ENCODE measurements at regions not wholly inside any gene's neighbourhood (a gene's known extent, or its start where the extent isn't known, plus 50 kb on each side); places are given as distances from the start of the nearest gene placed in this dataset.
A peak's percentile ranks its signal among the peaks of the same experiment; 100 is the strongest.
"Not testable (repeated sequence)": the region's sequence is repeated elsewhere in the genome, so short reads cannot be mapped to it uniquely, and the experiment has no call there.

DNA sequence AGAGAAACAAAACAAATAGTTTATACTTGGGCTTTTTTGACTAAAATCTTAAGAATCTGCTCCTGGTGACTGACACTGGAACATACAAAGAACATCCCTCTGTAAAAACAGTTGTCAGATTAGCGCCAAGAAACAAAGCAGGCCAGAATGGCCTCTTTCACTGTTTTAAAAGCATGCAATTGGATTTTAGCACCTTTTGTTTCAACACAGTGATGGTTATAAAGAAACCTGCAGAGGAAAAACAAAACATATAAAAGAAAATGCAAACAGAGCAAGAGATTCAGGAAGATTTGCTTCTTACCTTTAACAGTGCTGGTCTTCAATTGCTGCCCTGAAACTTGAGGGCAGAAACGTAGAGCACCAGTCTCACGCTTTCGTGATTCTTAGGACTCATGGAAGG is 652.2 kb upstream of the KCND2 start:
- TF ChIP-seq, protein P1, sequence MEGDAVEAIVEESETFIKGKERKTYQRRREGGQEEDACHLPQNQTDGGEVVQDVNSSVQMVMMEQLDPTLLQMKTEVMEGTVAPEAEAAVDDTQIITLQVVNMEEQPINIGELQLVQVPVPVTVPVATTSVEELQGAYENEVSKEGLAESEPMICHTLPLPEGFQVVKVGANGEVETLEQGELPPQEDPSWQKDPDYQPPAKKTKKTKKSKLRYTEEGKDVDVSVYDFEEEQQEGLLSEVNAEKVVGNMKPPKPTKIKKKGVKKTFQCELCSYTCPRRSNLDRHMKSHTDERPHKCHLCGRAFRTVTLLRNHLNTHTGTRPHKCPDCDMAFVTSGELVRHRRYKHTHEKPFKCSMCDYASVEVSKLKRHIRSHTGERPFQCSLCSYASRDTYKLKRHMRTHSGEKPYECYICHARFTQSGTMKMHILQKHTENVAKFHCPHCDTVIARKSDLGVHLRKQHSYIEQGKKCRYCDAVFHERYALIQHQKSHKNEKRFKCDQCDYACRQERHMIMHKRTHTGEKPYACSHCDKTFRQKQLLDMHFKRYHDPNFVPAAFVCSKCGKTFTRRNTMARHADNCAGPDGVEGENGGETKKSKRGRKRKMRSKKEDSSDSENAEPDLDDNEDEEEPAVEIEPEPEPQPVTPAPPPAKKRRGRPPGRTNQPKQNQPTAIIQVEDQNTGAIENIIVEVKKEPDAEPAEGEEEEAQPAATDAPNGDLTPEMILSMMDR (conservative IDR thresholded peaks at IDR 0.05) = no peak
- H3K9me3 ChIP-seq (ENCODE audit: control insufficient read depth, low read length) = no peaks in the 10 kb centered on the region
- no peaks in the 10 kb centered on the region for H3K4me1 ChIP-seq (ENCODE audit: control insufficient read depth, insufficient read depth, low read length)
- Mint-ChIP-seq H3K9me3 (no peaks in the 10 kb centered on the region), H3K27ac (no peak overlapping the region), H3K4me1 (peaks cover 11% of the 10 kb centered on the region), H3K27me3 (ENCODE audit: insufficient read depth) (peaks cover 5% of the 10 kb centered on the region), H3K36me3 (ENCODE audit: low read depth) (no peaks in the 10 kb centered on the region), H3K4me3 (no peak overlapping the region)
- no peaks in the 10 kb centered on the region for H3K36me3 ChIP-seq (ENCODE audit: control insufficient read depth, insufficient read depth, low read length)
- WGBS, 2 experiments (ENCODE audit: insufficient coverage in 1 of 2, insufficient read length in 1 of 2) = 50 to 54% methylated on average over 4 of the region's 4 CpGs
- no peaks in the 10 kb centered on the region for H3K27me3 ChIP-seq (ENCODE audit: control insufficient read depth, insufficient read depth, low read length, poor library complexity, severe bottlenecking)
- DNase-seq = no peak
- no peak overlapping the region for H3K9ac ChIP-seq (ENCODE audit: extremely low read depth, low read length, poor library complexity, severe bottlenecking)
- no peak overlapping the region for H3K27ac ChIP-seq (ENCODE audit: low read depth, low read length)
- H3K4me3 ChIP-seq (ENCODE audit: low read length) = peak overlapping the region; percentile 6

DNA sequence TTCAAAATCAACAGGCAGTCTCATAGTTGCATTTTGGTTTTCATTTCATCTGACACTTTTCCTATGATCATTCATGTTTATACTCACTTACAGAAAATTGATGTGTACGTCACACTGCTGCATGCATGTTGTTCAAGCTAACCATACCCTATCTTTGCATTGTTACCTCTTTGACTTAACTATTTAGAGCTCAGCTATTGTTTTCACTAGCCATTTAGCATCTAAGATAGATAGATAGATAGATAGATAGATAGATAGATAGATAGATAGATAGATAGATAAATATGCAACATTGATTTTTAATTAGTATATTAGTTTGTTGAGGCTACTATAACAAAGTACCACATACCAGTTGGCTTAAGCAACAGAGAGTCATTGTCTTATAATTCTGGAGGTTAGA is 649.5 kb upstream of the KCND2 start:
- no peak overlapping the region for H3K9ac ChIP-seq (ENCODE audit: extremely low read depth, low read length, poor library complexity, severe bottlenecking)

DNA sequence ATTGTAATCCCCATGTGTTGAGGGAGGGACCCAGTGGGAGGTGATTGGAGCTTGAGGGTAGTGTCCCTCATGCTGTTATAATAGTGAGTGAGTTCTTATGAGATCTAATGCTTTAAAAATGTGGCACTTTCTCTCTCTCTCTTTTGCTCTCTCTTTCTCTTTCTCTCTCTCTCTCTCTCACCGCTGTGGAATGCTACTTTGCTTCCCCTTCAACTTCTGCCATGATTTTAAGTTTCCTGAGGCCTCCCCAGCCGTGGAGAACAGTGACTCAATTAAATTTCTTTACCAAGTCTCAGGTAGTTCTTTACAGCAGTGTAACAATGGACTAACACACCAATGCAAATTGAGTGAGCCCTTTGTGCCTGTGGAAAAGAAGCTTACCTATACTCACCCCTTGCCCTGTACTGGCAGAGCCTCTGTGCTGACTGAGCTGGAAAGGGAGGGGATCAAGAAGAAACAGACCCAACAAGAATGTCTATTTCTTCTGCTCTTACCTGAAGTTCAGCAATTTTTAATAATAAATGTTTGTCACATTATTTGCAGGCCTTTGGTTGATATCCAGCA is 642.5 kb upstream of the KCND2 start:
- no peak for DNase-seq
- no peak overlapping the region for H3K4me3 ChIP-seq (ENCODE audit: low read length)
- Mint-ChIP-seq H3K9me3 (peaks cover 1% of the 10 kb centered on the region), H3K4me3 (no peak overlapping the region), H3K27me3 (ENCODE audit: insufficient read depth) (no peaks in the 10 kb centered on the region), H3K4me1 (no peaks in the 10 kb centered on the region), H3K27ac (no peak overlapping the region), H3K36me3 (ENCODE audit: low read depth) (no peaks in the 10 kb centered on the region)
- H3K4me1 ChIP-seq (ENCODE audit: control insufficient read depth, insufficient read depth, low read length) = no peaks in the 10 kb centered on the region
- no peak overlapping the region for H3K27ac ChIP-seq (ENCODE audit: low read depth, low read length)
- TF ChIP-seq, protein P1 (conservative IDR thresholded peaks at IDR 0.05) = no peak
- H3K9ac ChIP-seq (ENCODE audit: extremely low read depth, low read length, poor library complexity, severe bottlenecking) = no peak overlapping the region
- H3K27me3 ChIP-seq (ENCODE audit: control insufficient read depth, insufficient read depth, low read length, poor library complexity, severe bottlenecking) = no peaks in the 10 kb centered on the region
- no peaks in the 10 kb centered on the region for H3K36me3 ChIP-seq (ENCODE audit: control insufficient read depth, insufficient read depth, low read length)
- H3K9me3 ChIP-seq (ENCODE audit: control insufficient read depth, low read length) = no peaks in the 10 kb centered on the region
- WGBS, 2 experiments (ENCODE audit: insufficient coverage in 1 of 2, insufficient read length in 1 of 2) = 78 to 90% methylated on average over 2 of the region's 2 CpGs

More for the DNA sequence above, 649.5 kb upstream of the KCND2 start:
- Histone ChIP-seq H3K4me3 (ENCODE audit: low read length) (no peak overlapping the region), H3K9me3 (ENCODE audit: control insufficient read depth, low read length) (no peaks in the 10 kb centered on the region), H3K36me3 (ENCODE audit: control insufficient read depth, insufficient read depth, low read length) (no peaks in the 10 kb centered on the region), H3K4me1 (ENCODE audit: control insufficient read depth, insufficient read depth, low read length) (no peaks in the 10 kb centered on the region), H3K27ac (ENCODE audit: low read depth, low read length) (no peak overlapping the region), H3K27me3 (ENCODE audit: control insufficient read depth, insufficient read depth, low read length, poor library complexity, severe bottlenecking) (no peaks in the 10 kb centered on the region)
- TF ChIP-seq, protein P1 (conservative IDR thresholded peaks at IDR 0.05) = no peak
- Mint-ChIP-seq H3K9me3 (no peaks in the 10 kb centered on the region), H3K4me1 (peaks cover 11% of the 10 kb centered on the region), H3K27me3 (ENCODE audit: insufficient read depth) (no peaks in the 10 kb centered on the region), H3K27ac (no peak overlapping the region), H3K36me3 (ENCODE audit: low read depth) (no peaks in the 10 kb centered on the region), H3K4me3 (no peak overlapping the region)
- WGBS, 2 experiments (ENCODE audit: insufficient coverage in 1 of 2, insufficient read length in 1 of 2) = 95% methylated on average over 1 of the region's 1 CpG; no CpG with 5 or more reads in 1 of the 2 experiments
- DNase-seq = no peak

DNA sequence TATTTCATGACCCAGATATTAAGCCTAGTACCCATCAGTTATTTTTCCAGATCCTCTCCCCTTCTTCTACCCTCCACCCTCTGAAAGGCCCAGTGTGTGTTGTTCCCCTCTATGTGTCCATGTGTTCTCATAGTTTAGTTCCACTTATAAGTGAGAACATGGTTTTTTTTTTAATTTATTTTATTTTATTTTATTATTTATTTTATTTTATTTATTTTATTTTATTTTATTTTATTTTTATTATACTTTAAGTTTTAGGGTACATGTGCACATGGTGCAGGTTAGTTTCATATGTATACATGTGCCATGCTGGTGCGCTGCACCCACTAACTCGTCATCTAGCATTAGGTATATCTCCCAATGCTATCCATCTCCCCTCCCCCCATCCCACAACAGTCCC is 639.2 kb upstream of the KCND2 start:
- not testable (repeated sequence) for H3K9ac ChIP-seq (ENCODE audit: extremely low read depth, low read length, poor library complexity, severe bottlenecking); H3K27me3 Mint-ChIP-seq (ENCODE audit: insufficient read depth); H3K27me3 ChIP-seq (ENCODE audit: control insufficient read depth, insufficient read depth, low read length, poor library complexity, severe bottlenecking); DNase-seq; H3K4me1 Mint-ChIP-seq; H3K36me3 ChIP-seq (ENCODE audit: control insufficient read depth, insufficient read depth, low read length); H3K4me3 ChIP-seq (ENCODE audit: low read length); H3K36me3 Mint-ChIP-seq (ENCODE audit: low read depth); H3K9me3 Mint-ChIP-seq; H3K4me3 Mint-ChIP-seq; H3K27ac Mint-ChIP-seq; H3K27ac ChIP-seq (ENCODE audit: low read depth, low read length); H3K9me3 ChIP-seq (ENCODE audit: control insufficient read depth, low read length); H3K4me1 ChIP-seq (ENCODE audit: control insufficient read depth, insufficient read depth, low read length)
- WGBS, 2 experiments (ENCODE audit: insufficient coverage in 1 of 2, insufficient read length in 1 of 2) = 100% methylated on average over 2 of the region's 2 CpGs; no CpG with 5 or more reads in 1 of the 2 experiments

Measured in endodermal cell (in vitro differentiated cells).